Lower leg skin (tissue), 3 donors: ENCODE measurements at regions not wholly inside any gene's neighbourhood (a gene's known extent, or its start where the extent isn't known, plus 50 kb on each side); places are given as distances from the start of the nearest gene placed in this dataset.

Experiments used
- CTCF ChIP-seq, 3 donors: fragments of 450-650 bp; IDR thresholded peaks; one replicate each; pipeline ENCODE4 v1.5.1; 2016; ENCODE audit warnings: antibody characterized with exemption in 3 of 3, mild to moderate bottlenecking in 3 of 3, moderate library complexity in 2 of 3
- POLR2A ChIP-seq, 2 donors: fragments of 450-650 bp; IDR thresholded peaks; one replicate each; pipeline ENCODE4 v1.6.1; 2016 to 2017; ENCODE audit warnings: antibody characterized with exemption in 2 of 2, mild to moderate bottlenecking in 1 of 2, moderate library complexity in 1 of 2

- TF ChIP-seq CTCF (IDR thresholded peaks at IDR 0.05) (no peak), POLR2A (IDR thresholded peaks at IDR 0.05) (no peak)
Observed at GRCh38 chr5:92809855-92810465, 771.1 kb downstream of the NR2F1-AS1 start.
